IgD-negative memory B cell (primary cell): ENCODE measurements at regions not wholly inside any gene's neighbourhood (a gene's known extent, or its start where the extent isn't known, plus 50 kb on each side); places are given as distances from the start of the nearest gene placed in this dataset.

Experiments
- H3K27ac Mint-ChIP-seq, 3 donors: one replicate each; pipeline ENCODE4 v1.8.0; 2020 to 2022; ENCODE audit warnings: mild to moderate bottlenecking in 3 of 3, mixed read lengths in 3 of 3, moderate library complexity in 1 of 3
- H3K27me3 Mint-ChIP-seq: one replicate; pipeline ENCODE4 v1.8.0; 2021; ENCODE audit warnings: mixed read lengths
- H3K36me3 Mint-ChIP-seq: one replicate; pipeline ENCODE4 v1.8.0; 2020; ENCODE audit warnings: mild to moderate bottlenecking, mixed read lengths
- H3K4me1 Mint-ChIP-seq, 3 donors: one replicate each; pipeline ENCODE4 v1.8.0; 2020 to 2022; ENCODE audit warnings: mixed read lengths in 3 of 3, mild to moderate bottlenecking in 1 of 3
- H3K4me3 Mint-ChIP-seq, 4 donors: one replicate each; pipeline ENCODE4 v1.8.0; 2020 to 2022; ENCODE audit warnings: mild to moderate bottlenecking in 4 of 4, mixed read lengths in 4 of 4, moderate library complexity in 3 of 4
- H3K9me3 Mint-ChIP-seq, 3 donors: one replicate each; pipeline ENCODE4 v1.8.0; 2020 to 2021; ENCODE audit warnings: mixed read lengths in 3 of 3, mild to moderate bottlenecking in 1 of 3

GRCh38 chr18:70662588-70662987 is 373.7 kb downstream of the SOCS6 start:
- Mint-ChIP-seq H3K9me3 (peaks cover 0 to 7% (median 2%) of the 10 kb centered on the region in 3 donors), H3K36me3 (peaks cover 2% of the 10 kb centered on the region), H3K4me1 (no peaks in the 10 kb centered on the region), H3K27ac (peak overlapping the region in 1 of 3 donors; percentile 11), H3K27me3 (no peaks in the 10 kb centered on the region), H3K4me3 (no peak overlapping the region)

- Mint-ChIP-seq H3K9me3 (peaks cover 0 to 1% (median 0%) of the 10 kb centered on the region in 3 donors), H3K4me3 (no peak overlapping the region), H3K4me1 (no peaks in the 10 kb centered on the region), H3K27me3 (no peaks in the 10 kb centered on the region), H3K36me3 (no peaks in the 10 kb centered on the region), H3K27ac (no peak overlapping the region)
Measured at GRCh38 chr18:70659036-70659925, 370.4 kb downstream of the SOCS6 start.

- H3K4me1 Mint-ChIP-seq, result no peaks in the 10 kb centered on the region
Measured at GRCh38 chr18:70653671-70654070, 364.8 kb downstream of the SOCS6 start.

GRCh38 chr18:70650878-70651277 is 362.0 kb downstream of the SOCS6 start:
- no peak overlapping the region for H3K4me3 Mint-ChIP-seq

More at GRCh38 chr18:70653671-70654070, 364.8 kb downstream of the SOCS6 start:
- no peaks in the 10 kb centered on the region for H3K27me3 Mint-ChIP-seq
- no peaks in the 10 kb centered on the region for H3K36me3 Mint-ChIP-seq
- no peak overlapping the region for H3K4me3 Mint-ChIP-seq
- no peak overlapping the region for H3K27ac Mint-ChIP-seq
- peaks cover 1 to 4% (median 2%) of the 10 kb centered on the region in 3 donors for H3K9me3 Mint-ChIP-seq

GRCh38 chr18:70649683-70650082 is 360.8 kb downstream of the SOCS6 start:
- Mint-ChIP-seq H3K4me1 (no peaks in the 10 kb centered on the region), H3K4me3 (no peak overlapping the region), H3K36me3 (no peaks in the 10 kb centered on the region), H3K27ac (no peak overlapping the region), H3K27me3 (no peaks in the 10 kb centered on the region), H3K9me3 (peaks cover 2 to 4% (median 3%) of the 10 kb centered on the region in 3 donors)

More at GRCh38 chr18:70650878-70651277, 362.0 kb downstream of the SOCS6 start:
- Mint-ChIP-seq H3K4me1 (no peaks in the 10 kb centered on the region), H3K27me3 (no peaks in the 10 kb centered on the region), H3K27ac (no peak overlapping the region), H3K36me3 (no peaks in the 10 kb centered on the region), H3K9me3 (peaks cover 2 to 4% (median 3%) of the 10 kb centered on the region in 3 donors)

GRCh38 chr18:70645971-70646370 is 357.1 kb downstream of the SOCS6 start:
- no peaks in the 10 kb centered on the region for H3K36me3 Mint-ChIP-seq
- H3K27ac Mint-ChIP-seq, result no peak overlapping the region
- no peak overlapping the region for H3K4me3 Mint-ChIP-seq
- H3K9me3 Mint-ChIP-seq, result peaks cover 0 to 2% (median under 1%) of the 10 kb centered on the region in 3 donors
- no peaks in the 10 kb centered on the region for H3K4me1 Mint-ChIP-seq
- H3K27me3 Mint-ChIP-seq, result no peaks in the 10 kb centered on the region

- Mint-ChIP-seq H3K9me3 (peaks cover 0 to 5% (median 2%) of the 10 kb centered on the region in 3 donors), H3K27me3 (no peaks in the 10 kb centered on the region), H3K4me1 (no peaks in the 10 kb centered on the region), H3K27ac (no peak overlapping the region), H3K36me3 (no peaks in the 10 kb centered on the region), H3K4me3 (no peak overlapping the region)
Measured at GRCh38 chr18:70643812-70644211, 355.0 kb downstream of the SOCS6 start.

- H3K9me3 Mint-ChIP-seq, result peaks cover 2 to 8% (median 2%) of the 10 kb centered on the region in 3 donors
- H3K27me3 Mint-ChIP-seq, result no peaks in the 10 kb centered on the region
- H3K4me1 Mint-ChIP-seq, result no peaks in the 10 kb centered on the region
- no peak overlapping the region for H3K4me3 Mint-ChIP-seq
- no peak overlapping the region for H3K27ac Mint-ChIP-seq
- H3K36me3 Mint-ChIP-seq, result no peaks in the 10 kb centered on the region
Measured at GRCh38 chr18:70641156-70641775, 352.4 kb downstream of the SOCS6 start.

- Mint-ChIP-seq H3K9me3 (peaks cover 2 to 8% (median 2%) of the 10 kb centered on the region in 3 donors), H3K27me3 (no peaks in the 10 kb centered on the region), H3K4me3 (no peak overlapping the region), H3K4me1 (no peaks in the 10 kb centered on the region), H3K27ac (peak overlapping the region in 1 of 3 donors; percentile 31), H3K36me3 (no peaks in the 10 kb centered on the region)
Measured at GRCh38 chr18:70640336-70640887, 351.6 kb downstream of the SOCS6 start.

- Mint-ChIP-seq H3K4me3 (no peak overlapping the region), H3K36me3 (no peaks in the 10 kb centered on the region), H3K27ac (no peak overlapping the region), H3K4me1 (no peaks in the 10 kb centered on the region), H3K9me3 (peaks cover 2 to 8% (median 2%) of the 10 kb centered on the region in 3 donors), H3K27me3 (no peaks in the 10 kb centered on the region)
Measured at GRCh38 chr18:70636991-70637390, 348.1 kb downstream of the SOCS6 start.

GRCh38 chr18:70634576-70635147 is 345.8 kb downstream of the SOCS6 start:
- Mint-ChIP-seq H3K27ac (no peak overlapping the region), H3K27me3 (no peaks in the 10 kb centered on the region), H3K36me3 (no peaks in the 10 kb centered on the region), H3K4me1 (no peaks in the 10 kb centered on the region), H3K4me3 (no peak overlapping the region), H3K9me3 (peaks cover 2 to 7% (median 2%) of the 10 kb centered on the region in 3 donors)

- Mint-ChIP-seq H3K36me3 (no peaks in the 10 kb centered on the region), H3K4me3 (no peak overlapping the region), H3K9me3 (peaks cover 0 to 2% (median 0%) of the 10 kb centered on the region in 3 donors)
Measured at GRCh38 chr18:70627182-70627802, 338.4 kb downstream of the SOCS6 start.

GRCh38 chr18:70622622-70623419 is 334.0 kb downstream of the SOCS6 start:
- Mint-ChIP-seq H3K27ac (no peak overlapping the region), H3K36me3 (no peaks in the 10 kb centered on the region), H3K4me1 (no peaks in the 10 kb centered on the region), H3K9me3 (peaks cover 0 to 1% (median 0%) of the 10 kb centered on the region in 3 donors), H3K4me3 (no peak overlapping the region), H3K27me3 (no peaks in the 10 kb centered on the region)

More at GRCh38 chr18:70627182-70627802, 338.4 kb downstream of the SOCS6 start:
- Mint-ChIP-seq H3K27me3 (no peaks in the 10 kb centered on the region), H3K27ac (no peak overlapping the region), H3K4me1 (no peaks in the 10 kb centered on the region)

GRCh38 chr18:70621710-70622109 is 332.9 kb downstream of the SOCS6 start:
- Mint-ChIP-seq H3K4me1 (no peaks in the 10 kb centered on the region), H3K9me3 (no peaks in the 10 kb centered on the region), H3K27me3 (no peaks in the 10 kb centered on the region), H3K4me3 (no peak overlapping the region), H3K27ac (peak overlapping the region in 1 of 3 donors; percentile 61), H3K36me3 (no peaks in the 10 kb centered on the region)
